DMS79 (cell line): ENCODE measurements at regions not wholly inside any gene's neighbourhood (a gene's known extent, or its start where the extent isn't known, plus 50 kb on each side); places are given as distances from the start of the nearest gene placed in this dataset.
A peak's percentile ranks its signal among the peaks of the same experiment; 100 is the strongest.
"Not testable (repeated sequence)": the region's sequence is repeated elsewhere in the genome, so short reads cannot be mapped to it uniquely, and the experiment has no call there.

Experiments
- DNase-seq: peaks from one replicate; lab custom pipeline; 2025; lab: John Stamatoyannopoulos, UW

DNA sequence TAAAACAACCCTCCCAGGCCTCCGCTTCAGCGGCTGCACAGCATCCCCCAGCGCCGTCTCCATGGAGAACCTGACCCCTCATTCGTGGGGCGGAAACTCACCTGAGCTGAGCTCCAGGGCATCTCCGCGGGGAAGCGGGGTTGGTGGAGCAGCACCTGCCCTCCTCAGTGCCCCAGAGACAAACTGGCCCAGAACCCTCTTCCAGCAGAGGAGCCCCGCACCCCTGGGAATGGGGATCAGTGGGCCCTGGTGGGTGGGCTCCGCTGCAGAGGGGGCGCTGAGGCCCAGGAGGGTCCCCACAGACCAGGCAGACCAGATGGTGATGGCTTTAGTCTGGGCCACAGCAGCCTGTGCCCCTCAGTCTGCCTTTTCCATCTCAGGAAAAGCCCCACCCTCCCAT, 261.2 kb downstream of the ADGRD1 start:
- DNase-seq, result not testable (repeated sequence)

DNA sequence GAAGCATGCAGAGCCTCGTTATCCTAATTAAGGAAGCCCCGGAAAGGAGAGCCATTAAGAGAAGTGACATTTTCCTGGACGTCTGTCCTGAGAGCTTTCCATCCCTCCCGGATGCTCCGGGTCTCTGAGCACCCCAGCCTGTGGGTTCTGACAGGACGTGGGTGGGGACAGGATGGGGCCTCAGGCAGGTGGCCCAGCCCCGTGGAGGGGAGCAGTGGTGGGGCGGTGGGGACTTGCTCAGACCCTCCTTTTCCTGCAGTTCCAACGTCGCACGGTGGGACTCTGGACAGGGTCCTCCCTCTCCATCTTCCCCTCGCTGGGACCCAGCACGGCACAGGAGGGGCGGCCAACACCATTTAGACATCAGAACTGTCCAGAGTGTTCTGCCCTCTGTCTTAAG, 262.9 kb downstream of the ADGRD1 start:
- not testable (repeated sequence) for DNase-seq

DNA sequence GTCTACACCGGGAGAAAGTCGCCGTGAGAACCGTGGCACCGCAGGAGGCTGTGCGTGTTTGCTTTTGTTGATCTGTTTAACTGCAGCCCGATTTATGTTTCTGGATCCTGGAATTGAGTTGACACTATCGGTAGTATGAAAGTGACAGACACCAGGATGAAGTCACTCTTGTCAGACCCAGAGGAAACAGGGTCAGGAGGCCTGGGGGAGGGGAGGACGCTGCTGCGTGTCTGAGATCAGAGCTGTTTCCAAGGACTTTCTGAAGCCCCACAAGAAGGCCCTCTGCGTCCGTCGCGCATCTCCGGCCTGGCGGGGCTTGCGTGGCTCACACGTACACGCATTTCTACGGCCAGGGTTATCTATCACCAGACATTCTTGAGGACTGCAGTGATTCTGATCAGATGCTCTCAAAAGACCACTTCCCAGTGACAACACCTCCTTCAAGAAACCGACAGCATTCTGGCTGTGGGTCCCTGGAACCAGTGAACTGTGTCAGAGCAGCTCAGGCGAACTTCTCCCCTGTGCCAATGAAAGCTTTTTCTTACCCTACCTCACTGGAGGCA, 263.4 kb downstream of the ADGRD1 start:
- no peak for DNase-seq

DNA sequence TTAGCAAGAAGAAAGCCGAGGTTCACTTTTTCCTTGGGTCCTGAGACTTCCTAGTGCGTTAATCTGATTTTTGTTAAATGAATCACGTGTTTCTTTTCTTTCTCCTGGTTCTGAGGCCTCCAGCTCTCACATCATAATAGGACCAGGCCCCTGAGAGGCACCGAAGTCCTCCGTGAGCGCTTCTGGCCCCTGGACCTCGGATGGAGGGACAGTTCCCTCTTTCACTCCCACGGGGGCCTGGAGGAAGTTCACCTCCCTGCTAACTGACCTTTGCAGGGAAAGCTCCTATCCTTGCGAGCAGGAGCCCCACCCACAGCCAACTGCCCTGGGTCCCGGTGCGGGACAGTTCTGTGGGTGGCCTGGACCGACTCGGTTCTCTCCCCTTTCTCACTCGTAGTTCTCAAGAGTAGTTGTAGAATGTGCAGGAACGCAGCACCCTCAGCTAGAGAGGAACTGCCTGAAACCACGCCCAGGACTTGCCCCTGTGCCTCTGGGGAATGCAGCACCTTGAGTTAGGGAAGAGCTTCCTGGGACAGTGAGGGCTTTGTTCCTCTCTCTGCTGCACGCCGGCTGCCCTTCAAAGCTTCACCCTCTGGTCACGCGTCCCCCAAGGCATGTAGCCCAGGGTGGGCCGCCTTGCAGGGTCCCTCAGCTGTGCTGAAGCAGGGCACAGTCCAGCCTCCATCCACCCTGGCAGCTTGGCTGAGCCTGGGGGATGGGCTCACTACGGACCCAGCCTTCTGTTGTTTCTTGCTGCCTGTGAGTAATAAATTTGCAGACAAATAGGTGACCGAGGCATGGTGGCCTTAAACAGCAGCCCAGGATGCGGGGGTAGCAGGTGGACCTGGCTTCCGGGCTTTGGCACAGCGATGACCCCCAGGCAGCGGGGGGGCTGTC, 264.6 kb downstream of the ADGRD1 start:
- DNase-seq, result no peak

DNA sequence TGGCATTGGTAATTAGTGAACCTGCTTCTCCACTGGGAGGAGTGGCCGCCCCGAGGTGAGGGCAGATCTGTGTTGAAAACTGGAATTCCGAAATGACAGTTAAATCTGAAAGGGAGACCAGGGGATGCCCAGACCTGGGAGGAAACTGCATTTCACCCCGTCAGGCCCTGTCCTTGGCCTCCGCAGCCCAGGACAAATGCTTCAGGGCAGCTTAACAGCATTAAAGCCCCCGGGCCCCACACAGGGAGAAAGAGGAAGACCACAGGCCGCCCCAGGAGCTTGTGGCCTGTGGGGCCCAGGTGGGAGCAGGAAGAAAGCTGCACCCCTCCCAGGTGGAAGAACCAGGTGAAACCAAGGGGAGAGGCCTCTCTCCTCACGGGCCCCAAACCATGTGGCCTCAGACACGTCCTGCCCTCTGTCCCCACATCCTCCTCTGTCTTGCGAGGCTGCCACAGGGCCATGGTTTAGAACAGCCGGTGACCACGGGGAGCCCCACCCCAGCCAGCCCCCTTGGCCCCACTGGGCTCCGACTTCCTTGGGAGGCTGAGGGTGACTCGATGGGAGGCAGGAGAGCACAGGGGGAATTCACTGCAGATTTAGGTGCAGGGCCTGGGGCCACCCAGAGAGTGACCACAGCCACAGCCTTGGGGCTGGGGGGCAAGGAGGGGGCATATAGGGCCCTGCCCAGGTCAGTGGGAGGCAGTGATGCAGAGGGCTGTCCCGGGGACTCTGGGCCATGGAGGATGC, 265.4 kb downstream of the ADGRD1 start:
- no peak for DNase-seq

DNA sequence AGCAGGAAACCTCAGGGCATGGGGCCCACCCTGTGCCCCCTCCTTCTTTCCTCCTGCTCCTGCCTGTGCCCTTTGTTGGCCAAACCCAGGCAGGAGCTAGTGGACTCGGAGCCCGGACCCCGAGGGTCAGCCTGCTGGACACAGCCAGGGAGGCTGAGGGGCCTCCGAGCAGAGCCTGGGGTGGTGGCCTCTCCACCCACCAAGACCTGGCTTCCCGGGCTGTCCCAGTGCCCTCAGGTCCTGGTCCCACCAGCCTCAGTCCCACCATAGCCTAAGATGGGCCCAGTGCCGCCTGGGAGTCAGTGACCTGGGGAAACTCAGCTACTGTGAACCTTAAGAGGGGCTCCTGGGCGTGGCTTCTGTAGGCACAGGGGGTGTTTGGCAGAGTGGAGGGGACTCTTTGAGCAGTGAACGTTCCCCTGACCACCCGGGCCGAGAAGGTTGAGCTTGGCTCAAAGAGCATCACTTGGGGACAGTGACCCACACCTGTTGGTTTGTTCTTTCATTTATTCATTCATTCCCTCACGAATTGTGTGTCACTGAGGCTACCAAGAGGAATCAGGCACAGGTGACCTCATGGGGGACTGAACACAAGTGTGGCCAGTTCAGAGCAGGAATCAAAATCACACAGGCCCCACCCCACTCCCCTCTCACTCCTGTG, 266.1 kb downstream of the ADGRD1 start:
- DNase-seq, result no peak

DNA sequence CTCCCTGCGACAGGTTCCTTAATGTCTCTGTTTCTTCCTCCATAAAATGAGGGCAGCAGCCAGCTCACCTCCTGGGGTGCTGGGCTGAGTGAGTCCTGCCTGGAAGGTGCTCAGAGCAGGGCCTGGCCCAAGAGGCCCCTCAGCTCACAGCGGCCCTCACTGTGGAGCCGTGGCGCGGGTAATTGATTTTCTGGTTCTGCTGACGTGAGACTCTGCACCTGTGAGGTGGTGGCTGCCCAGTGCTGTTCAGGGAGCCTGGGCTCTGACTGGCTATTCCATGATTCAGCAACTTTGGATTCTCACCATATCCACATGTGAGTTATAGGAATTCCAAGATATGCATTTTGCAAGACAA, 266.6 kb downstream of the ADGRD1 start:
- no peak for DNase-seq

DNA sequence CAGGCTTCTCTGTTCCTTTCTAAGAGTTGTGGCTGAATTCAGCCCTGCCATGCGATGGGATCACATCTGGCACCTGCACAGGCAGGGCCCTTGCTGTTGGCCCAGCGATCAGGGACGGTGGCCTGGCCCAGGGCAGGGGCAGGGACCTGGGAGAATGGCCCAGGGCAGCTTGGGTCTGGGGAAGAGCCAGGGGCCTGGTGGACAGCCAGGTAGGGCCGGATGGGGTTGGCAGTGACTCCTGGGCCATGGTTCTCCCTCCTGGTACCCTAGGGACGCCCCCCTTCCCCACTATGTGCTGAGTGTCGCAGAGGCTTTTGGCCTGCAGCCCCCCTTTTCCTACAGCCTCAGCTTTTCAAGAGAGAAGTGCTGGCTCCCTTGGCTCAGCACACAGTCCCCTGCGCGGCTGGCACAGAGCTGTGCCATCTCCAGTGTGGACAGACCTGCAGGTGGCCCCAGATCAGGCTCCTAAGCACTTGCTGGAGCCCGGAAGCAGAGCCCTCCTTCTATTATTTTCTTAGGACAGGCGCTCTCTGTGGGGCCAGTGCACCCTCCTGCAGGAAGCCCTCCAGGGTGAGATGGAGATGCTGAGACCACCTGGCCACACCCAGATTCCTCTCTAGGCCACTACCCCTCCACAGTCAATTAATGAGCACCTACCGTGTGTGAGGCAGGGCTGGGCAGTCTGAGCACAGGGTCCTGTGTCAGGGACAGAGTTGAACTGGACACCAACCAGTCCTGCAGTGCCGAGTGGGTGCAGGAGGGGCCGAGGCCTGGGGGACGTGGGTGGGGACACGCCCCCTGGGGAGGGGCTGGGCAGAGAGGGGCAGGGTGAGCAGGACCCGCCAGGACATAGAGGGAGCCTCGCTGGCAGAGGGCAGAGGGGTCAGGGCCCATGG, 267.6 kb downstream of the ADGRD1 start:
- no peak for DNase-seq

DNA sequence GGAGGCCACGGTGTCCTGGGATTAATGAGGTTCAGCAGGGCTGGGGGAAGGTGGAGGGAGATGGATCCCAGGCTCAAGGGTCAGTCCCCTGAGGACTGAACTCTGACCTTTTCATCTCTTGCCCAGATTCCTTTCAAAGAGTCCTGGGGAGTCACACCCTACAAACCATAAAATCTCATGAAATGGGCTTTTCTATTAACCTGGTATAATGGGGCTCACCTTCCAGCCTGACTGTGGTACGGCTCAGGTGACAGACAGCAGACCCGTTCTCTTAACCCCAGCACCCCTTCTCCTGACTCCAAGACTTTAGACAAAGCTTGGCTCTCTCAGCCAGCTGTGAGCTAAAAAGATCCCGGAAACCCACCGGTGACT, 268.2 kb downstream of the ADGRD1 start:
- DNase-seq, result no peak

DNA sequence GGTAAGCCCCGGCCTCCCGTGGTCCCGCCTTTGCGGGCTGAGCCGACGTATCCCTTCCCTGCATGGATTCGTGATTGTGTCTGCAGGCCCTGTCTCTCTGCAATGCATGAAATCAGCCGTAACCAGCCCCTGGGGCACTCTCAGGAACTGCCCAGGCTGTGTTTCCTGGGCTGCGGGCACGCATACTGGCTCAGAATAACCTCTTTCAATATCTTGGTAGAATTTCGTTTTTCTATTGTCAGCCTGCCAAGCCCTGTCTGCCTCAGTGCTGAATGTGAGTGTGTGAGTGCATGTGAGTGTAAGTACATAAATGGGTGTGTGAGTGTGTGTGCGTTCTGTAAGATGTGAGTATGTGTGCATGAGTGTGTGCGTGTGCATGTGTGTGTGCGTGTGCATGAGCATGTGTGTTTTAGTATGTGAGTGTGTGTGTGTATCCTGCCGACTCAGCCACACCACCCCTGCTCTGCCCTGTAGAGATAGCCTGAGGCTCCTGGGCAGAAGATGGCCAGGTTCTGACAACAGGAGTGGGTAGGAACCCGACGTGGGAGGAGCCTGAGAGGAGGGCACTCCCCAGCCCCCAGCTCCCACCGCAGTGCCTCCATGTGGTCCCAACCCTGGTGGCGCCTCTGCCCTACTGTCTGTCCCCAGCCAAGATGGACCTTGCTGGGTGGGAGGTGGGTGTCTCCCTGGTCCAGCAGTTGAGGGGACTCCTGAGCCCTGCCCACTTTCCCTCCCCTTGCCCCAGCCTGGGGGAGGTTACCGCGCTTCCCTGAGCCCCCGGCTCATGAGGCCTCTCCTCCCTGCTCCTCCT, 268.8 kb downstream of the ADGRD1 start:
- DNase-seq, result peak; percentile 77

DNA sequence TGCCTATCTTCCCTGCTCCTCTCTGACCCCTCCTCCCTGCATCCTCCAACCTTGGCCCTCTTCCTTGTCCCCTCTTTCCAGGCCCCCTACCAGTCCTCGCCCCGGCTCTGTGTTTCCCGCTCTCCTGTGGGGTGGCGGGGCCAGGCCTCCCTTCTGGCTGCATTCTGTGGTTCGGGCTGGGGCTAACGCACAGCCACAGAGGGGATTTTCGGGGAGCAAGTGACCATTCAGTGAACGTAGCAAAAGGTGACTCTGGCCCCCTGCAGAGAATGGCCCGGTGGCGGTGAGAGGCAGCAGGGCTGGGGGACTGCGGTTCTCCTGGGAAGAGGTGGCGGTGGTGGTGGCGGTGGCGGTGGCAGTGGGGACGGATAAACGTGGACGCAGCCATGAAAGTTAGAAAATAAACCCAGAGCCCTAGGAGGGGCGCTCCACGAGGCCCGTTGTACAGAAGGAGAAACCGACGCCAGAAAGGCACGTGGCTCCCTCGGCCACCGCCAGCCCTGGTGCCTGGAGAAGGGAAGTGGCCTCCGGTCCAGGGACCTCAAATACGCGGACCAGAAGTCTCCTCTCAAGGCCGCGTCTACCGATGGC, 269.6 kb downstream of the ADGRD1 start:
- no peak for DNase-seq

DNA sequence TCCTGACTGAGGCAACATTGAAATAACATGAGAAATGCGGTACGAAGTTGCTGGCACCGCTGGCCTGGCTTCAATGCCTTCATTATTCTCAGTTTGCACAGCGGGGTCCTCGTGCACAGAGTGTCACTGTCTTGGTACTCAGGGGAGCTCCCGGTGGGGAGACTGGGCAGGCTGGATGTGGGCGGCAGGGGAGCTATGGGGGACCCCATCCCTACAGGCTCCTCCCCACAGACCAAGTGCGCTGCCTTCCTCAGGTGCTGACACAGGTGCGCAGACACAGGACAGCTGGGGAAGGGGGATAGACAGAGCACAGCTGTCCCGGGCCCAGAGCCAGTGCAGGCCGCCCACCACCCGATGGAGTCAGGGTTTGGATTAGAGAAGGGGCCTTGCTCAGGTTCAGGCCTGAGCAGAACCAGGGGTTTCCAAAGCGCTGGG, 270.1 kb downstream of the ADGRD1 start:
- no peak for DNase-seq

DNA sequence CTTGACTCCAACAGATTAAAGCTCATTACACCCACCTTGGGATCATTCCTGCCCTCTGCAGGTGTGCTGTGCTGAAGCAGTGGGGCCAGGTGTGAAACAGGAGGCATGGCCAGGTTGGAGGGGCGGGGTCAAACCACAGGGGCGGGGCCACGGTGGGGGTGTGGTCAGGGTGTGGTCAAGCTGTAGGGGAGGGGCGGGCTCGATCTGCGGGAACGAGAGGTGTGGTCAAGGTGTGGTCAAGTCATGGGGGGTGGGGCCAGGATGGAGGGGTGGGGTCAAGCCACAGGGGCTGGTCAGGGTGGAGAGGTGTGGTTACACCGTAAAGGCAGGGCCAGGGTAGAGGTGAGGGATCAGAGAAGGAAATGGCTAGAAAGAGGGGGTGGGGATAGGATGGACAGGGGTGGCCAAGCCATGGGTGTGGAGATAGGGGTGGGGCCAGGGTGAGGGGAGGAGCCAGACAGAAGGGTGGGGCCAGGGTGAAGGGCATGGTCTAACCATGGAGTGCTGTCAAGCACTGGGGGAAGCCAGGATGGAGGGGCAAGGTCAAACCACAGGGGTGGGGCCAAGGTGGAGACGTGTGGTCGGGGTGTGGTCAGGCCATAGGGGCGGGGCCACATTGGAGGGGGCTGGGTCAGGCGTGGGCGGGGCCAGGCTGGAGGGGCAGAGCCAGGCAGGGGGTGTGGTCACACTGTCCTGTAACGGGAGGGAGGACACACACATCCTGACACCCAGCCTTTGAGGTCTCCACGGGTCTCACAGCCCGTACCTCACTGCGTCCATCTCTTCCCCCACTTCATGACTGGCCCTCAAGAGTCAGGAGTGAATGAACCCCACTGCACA, 270.7 kb downstream of the ADGRD1 start:
- DNase-seq, result not testable (repeated sequence)

DNA sequence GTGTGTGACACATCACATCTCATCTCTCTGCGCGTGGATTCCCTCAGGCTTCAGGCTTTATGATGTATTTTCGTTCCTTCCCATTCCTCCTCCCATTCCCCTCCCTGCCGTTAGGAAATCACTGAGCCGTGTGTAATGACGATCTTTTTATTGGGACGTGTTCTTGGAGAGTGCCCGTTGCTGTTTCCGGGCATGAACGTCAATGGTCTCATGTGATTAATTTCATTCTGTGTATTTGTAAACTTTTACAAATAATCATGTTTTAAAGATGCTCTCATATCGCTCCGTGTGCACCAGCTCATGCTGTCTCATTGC, 271.3 kb downstream of the ADGRD1 start:
- DNase-seq, result not testable (repeated sequence)

DNA sequence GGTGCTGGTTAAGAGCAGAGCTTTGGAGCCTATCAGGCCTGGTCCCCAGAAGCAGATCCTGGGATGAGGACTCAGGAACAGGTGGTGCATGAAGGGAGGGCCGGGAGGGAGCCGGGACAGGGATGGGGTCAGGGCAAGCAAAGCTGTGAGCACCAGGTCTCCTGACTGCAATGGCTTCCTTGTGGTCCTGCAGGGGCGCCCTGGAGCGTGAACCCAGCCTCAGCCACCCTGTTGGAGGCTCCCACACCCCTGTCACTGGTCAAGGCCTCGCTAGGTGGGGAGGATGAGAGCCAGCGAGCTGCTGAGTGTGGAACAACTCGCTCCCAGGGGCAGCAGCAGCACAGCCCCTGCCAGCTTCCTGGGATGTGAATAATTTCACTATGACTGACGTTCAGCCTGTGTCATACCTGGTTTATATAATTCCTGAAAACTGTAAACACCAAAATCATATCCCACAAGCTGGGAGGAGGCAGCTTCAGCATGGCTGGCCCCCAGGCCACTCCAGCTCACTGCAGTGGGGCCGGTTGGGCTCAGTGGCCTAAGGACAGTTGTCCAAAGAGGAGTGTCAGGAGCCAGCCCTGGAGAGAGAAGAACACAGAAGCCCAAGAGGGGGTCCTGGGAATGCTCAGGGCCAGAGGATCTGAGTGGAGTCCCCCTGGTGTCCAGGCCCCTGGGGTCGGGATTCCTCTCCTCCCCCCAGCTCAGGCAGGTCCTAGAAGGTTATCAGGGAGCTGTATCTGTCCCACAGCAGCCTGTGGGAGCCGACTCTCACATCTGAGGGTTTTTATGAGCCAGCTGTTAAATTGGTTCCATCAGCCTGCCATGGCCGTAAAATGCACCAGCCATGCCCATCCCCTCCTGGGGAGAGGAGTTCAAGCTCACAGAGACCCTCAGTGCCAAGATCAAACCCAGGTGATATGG, 272.9 kb downstream of the ADGRD1 start:
- DNase-seq, result no peak

DNA sequence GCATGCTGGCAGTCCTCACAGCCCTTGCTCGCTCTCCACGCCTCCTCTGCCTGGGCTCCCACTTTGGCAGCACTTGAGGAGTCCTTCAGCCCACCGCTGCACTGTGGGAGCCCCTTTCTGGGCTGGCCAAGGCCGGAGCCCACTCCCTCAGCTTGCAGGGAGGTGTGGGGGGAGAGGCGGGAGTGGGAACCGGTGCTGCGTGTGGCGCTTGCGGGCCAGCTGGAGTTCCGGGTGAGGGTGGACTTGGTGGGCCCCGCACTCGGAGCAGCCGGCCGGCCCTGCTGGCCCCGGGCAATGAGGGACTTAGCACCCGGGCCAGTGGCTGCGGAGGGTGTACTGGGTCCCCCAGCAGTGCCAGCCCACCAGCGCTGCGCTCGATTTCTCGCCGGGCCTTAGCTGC, 273.9 kb downstream of the ADGRD1 start:
- DNase-seq, result not testable (repeated sequence)

DNA sequence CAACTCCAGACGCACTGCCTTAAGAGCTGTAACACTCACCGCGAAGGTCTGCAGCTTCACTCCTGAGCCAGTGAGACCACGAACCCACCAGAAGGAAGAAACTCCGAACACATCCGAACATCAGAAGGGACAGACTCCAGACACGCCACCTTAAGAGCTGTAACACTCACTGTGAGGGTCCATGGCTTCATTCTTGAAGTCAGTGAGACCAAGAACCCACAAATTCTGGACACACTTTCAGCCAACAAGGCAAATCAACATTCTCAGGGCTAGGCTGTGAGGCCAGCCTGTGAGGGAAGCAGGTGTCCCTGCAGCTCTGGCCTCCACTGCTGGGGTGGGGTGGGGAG, 275.3 kb downstream of the ADGRD1 start:
- DNase-seq, result not testable (repeated sequence)
